ENCODE measurements at regions not wholly inside any gene's neighbourhood (a gene's known extent, or its start where the extent isn't known, plus 50 kb on each side); places are given as distances from the start of the nearest gene placed in this dataset.

DNA sequence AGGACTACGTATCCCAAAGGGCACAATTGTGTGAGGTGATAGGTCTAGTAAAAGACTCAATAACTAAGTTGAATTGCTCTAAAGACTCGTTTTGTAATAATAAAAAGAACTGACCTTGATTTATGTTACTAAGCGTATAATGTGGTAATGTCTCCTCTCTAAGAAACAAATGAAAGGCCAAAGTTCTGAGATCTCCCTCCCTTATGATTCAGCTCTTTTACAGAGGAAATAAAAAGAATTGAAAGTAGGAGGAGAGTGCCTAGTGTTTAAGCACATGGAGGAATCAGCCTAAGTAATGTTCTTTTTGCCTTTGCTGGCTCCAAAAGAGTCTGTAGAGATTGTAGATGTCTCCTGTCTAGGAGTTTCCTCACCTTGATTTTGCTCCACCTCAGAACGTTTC is 98.0 kb downstream of the ARL4A start:
- DNase-seq: no peak

DNA sequence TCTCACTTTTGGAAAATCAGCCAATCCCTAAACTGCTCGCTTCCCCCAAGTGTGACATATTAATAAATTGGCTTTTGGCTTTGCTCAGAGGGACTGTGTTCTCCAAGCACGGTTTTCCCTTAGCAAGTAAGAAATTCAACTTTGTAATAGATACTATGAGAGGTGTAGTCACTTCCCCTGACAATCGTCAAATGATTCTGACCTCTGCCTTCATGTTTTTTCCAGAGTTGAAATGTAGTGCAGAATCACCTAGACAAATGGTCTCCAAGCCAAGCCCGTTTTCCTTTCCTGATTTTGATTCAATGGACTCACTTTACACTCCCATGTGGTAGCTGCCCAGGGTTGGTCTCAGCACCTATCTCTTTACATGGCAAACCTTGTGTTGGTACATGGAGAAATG is 99.1 kb downstream of the ARL4A start:
- DNase-seq: no peak

DNA sequence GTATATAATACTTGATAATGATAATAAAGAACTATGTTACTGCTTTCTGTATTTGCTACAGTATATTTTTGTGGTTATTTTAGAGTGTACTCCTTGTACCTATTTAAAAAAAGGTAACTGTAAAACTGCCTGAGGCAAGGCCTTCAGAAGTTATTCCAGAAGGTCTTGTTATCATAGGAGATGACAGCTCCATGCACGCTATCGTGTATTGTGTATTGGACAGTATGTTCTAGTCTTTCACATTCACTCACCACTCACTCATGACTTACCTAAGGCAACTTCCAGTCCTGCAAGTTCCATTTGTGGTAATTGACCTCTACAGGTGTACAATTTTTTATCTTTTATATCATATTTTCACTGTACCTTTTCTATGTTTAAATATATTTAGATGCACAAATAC is 100.7 kb downstream of the ARL4A start:
- no peak for DNase-seq

DNA sequence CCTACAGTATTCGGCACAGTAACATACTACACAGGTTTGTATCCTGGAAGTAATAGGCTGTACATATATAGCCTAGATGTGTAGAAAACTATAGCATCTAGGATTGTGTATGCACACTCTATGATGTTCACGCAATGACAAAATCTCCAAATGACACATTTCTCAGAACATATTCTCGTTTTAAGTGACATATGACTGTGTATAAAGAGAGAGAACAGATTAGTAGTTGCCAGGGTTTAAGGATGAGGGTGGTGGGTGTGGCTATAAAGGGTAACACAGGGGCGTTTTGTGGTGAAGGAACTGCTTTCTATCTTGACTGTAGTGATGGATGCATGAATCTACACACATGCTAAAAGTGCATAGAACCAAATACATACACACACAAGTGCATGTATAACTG is 101.2 kb downstream of the ARL4A start:
- DNase-seq: no peak

DNA sequence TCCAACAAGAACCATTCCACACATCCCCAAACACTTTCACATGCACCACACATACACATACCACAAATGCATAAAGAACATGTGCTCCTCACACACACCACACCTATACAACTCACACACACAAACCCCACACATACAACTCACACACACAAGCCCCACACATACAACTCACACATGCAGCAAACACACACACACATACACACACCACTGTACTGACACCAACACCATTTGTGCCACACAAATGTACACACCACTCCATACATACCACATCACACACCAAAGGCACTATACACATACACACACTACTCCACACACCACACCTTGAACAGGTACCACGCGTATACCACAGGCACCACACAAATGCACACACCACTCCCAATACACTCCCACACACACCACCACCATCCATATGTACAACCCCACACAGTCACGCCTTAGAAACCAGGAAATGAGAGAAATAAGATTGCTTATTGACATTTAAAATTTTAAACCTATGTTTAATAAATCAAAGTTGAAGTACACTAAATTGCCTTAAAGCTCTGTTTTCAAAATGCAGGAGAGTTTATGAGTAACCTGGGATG is 107.4 kb downstream of the ARL4A start:
- DNase-seq: no peak

DNA sequence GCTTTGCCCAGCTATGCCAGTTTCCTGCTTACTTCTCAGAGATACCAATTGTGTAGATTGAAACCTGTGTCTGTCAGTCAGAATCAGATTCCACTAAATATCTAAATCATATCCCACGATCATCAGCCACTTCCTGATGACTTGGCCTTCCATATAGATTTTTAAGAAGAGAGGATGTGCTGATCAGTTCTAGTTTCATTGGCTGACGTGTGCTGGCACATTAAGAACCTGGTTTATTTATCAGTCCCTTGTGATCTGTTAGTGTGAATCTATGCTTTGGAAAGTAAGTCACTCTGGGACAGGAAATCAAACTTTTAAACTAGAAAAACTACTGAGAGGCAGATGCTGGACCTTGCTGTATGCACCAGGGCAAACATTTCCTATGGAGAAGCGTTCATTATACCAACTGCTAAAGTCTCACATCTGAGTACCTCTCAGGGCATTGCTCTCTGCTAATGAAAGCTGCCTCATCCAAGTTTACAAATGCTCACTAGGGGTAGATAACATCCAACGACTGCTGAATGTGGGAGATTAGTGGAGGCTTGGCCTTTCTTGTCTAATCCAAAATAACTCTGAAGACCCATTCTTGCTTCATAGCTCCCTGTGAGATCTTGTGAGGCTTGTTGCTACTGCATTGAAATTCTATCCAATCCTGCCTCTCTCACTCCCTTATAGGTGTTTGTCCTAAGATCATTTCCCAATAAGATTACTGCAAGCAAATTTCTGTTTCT is 109.1 kb downstream of the ARL4A start:
- DNase-seq: no peak

DNA sequence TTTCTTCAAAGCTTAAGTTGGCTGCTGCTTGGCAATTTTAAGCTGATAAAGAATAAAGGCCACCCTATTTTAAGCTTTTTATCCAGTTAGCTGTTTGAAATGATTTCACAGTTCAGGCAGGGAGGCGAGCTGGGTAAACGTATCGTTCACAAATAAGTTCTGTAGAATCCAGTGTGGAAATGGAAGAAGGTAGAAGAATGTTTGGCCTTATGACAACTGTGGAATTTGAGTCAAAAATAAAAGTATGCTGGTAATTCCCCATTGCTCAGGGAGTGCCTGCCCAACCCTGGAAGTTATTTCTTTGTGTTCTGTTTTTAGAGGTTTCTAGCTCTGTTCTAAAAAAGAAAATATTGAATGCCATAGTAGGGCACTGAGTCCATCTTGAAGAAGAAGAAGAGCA is 113.1 kb downstream of the ARL4A start:
- no peak for DNase-seq

DNA sequence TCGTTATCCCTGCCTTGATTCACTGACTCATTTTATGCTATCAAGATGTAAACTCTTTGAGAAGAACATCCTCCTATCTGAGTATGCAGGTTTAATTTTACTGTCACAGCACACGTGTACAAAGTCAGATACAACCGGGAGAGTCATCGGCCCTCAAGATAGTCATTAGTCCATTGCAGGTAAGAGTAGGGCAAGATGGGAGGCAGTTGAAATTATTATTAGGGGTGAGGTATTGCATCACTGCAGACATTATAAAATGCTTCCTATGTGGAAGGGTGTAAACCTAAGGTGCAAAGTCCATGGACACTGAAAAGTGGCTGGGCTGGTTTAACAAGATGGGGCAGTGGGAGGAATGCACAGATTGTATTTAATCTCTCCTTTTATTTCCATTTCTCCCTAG is 113.7 kb downstream of the ARL4A start:
- no peak for DNase-seq

DNA sequence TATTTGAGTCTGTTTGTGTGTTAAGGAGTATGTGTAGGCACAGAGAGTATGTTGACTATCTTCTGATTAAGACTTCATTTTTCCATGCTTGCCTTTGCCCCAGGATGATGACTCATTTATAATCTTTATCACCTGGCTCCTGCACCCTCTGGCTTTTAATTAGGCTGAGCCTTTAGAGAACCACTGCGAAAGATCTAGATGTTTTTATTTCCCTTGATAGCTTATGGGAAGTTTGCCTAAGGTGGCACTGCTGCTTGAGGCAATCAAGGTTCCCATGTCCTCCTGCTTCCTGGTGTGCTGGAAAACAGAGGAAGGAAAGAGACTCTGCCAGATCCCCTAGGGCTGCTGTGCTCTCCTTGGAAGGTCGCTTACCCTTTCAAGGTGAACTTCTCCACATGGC is 114.6 kb downstream of the ARL4A start:
- DNase-seq: no peak

DNA sequence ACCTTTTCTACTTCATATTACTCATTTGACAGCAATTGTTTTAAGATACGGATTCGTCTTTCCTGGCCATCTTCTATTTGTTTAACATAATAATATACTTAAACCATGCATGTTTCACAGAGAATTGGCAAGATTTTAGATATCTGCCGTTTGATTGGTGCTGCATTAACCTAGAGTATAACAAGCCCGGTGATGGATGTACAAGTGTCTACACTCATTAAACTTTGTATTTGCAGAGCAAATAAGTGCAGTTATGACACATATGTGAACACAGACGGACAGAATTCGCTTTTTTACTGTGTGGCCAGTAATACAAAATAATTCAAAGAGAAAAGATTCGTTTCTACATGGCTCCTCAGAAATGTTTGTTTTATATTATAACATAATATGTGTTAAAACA is 116.1 kb downstream of the ARL4A start:
- no peak for DNase-seq

DNA sequence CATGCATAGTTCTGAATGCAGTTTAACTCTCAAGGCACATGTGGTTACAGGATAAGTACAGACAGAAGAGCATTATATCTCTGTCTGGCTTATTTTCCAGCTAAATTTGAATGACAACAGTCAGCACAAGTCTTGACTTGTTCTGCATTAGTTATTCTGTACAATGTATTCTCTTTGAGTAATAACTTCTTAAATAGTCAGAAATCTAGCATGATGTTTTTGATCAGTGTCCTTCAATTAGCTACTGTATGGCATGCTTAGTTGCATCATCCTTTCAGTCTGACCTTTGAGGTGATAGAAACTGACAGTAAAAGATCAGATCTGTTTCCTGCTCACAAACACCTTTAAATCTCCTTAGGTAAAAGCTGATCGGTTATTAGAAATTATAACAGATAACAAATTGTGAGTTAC is 118.1 kb downstream of the ARL4A start:
- no peak for DNase-seq

DNA sequence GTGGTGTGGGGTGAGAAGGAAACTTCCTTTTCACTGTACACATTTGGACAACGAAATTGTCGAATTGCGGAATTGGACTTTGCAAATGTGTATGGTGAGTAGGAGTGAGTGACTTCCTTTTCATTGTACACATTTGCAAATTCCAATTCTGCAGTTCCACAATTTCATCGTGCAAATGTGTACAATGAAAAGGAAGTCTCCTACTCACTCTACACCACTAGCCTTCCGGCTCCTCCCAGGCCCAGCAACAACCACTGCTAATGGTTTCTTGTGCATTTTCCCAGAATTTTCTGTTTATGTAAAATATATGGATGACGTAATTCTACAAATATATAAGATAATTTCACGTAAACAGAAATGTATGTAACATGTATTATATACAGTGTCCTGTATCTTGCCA is 118.5 kb downstream of the ARL4A start:
- no peak for DNase-seq

DNA sequence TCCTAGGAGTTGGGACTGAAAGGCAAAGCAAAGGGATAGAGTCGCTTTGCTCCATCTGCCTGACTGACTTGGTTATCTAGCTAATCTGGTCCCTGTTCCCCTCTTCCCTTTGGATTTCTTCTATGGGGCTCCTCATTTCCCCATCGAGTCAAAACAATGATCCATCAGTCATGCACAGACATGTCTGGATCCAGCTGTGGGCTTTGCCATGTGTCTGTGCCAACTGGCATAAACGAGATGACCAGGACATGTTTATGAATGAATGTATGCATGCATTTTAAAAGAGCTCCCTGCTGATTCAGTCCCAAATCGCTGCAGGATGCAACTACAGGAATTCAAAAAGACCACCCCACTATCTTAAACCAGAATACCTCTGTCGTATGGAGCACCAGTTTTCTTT is 122.0 kb downstream of the ARL4A start:
- no peak for DNase-seq

DNA sequence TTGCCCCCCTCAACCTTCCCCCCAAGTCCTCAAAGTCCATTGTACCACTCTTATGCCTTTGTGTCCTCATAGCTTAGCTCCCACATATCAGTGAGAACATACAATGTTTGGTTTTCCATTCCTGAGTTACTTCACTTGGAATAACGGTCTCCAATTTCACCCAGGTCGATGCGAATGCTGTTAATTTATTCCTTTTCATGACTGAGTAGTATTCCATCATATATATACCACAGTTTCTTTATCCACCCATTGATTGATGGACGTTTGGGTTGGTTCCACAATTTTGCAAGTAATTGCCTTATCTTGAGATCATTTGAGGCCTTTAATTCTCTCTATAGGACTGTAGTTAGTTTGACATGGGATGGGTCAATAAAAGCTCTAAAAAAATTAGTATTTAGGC is 124.7 kb downstream of the ARL4A start:
- no peak for DNase-seq

DNA sequence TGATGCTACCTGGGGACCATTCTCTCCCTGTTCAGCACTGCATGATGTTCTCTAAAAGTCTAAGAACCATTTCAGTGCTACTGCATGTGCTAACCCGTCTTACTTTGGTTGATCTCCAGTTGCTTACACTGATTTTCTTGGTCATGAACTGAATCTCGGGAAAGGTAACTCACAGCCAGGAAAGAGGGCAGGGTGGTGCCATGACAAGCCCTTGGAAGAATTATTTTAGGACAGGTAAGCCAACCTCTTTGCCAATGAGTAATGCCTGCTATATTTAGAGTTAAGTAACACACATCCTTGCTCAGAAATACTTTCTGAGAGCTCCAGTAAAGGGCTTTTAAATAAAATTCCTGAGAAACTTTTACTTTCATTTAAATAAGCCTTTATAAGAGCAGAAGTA is 126.7 kb downstream of the ARL4A start:
- DNase-seq: no peak

DNA sequence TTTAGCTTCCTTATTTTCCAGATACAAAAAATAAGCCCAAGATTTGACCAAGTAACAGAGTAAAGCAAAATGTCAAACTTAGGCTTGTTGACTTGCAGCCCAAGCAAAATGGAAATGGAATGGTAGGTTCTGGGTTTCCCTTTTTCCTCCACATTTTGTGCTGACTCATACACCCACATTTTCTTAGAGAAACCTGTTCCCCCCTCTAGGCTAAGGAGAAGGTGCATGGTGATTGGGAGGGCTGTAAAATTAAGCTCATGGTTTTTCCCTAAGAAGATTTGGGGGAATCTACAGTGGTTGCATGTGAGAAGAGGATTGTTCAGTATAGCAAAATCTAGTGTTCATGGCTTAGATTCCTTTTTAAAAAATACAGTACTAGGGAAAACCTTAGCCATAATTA is 127.4 kb downstream of the ARL4A start:
- no peak for DNase-seq

DNA sequence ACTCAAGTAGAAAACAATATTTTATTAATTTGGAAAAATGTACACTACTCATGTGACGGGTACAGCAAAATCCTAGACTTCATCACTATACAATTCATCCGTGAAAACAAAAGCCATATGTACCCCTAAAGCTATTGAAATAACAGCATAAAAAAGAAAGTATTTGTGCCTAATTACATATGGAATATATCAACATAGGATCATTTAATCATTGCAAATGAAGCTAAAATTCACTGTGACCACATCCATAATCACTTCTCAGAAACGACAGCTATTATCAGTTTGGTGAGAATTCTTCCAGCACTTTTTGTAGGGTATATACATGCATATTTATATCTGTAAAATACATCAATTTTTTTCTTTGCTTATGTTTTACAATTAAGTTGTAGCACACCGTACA is 128.0 kb downstream of the ARL4A start:
- DNase-seq: no peak

DNA sequence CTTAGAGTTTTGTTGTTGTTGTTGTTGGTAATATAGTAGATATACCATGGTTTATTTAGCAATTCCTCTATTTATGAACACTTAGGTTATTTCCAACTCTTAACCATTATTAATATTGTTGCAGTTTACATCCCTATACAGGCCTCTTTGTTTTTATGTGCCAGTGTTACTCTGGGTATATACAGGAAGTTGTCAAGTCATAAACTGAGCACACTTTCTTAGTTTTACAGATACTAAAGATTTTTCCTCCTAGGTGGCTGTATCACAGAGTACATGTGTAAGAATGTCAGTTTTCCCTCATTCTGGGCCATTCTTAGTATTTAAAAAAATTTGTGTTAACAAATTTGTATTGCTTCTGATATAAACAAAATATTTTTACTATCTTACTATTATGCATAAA is 128.4 kb downstream of the ARL4A start:
- no peak for DNase-seq

DNA sequence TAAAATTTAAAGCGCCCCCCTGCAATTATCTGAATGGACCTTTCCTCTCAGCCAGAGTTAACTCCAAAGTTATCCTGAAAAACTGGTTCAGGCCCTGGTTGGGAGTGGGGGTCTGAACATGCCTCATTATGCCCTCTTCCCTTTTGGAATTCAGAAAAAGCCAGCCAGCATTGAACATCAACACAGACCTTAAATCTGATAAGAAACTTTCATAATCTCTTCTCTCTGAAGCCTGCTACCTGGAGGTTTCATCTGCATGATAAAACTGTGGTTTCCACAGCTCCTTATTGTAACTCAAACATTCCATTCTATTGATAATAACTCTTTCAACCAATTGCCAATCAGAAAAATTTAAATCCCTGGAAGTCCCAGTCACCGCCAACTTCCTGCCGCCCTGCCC is 133.3 kb downstream of the ARL4A start:
- DNase-seq: no peak

DNA sequence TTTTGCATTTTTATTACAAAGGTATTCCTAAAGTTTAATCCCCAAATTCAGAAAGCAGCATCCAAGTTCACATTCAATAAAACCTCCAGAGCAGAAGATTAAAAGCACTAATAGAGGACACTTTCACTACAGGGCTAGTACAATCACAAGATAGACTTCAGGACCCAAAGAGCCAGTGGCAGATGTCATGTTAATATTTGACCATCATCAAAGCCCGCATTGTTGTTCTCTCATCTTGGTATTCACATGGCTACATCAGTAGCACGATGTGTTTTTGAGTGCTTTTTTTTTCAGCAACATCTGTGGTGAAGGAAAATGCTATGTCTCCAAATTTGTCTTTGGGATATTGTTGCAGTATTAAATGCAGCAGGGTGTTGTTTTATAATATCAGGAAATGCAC is 134.3 kb downstream of the ARL4A start:
- DNase-seq: no peak

DNA sequence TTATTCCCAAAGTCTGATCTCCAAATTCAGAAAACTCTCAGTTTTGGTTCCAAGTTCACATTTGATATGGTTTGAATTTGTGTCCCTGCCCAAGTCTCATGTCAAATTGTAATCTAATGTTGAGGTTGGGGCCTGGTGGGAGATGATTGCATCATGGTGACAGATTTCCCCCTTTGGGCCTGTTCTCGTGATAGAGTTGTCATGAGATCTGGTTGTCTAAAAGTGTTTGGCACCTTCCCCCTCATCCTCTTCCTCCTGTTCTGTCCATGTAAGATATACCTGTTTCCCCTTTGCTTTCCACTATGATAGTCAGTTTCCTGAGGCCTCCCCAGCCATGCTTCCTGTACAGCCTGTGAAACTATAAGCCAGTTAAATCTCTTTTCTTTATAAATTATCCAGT is 138.6 kb downstream of the ARL4A start:
- DNase-seq: no peak

DNA sequence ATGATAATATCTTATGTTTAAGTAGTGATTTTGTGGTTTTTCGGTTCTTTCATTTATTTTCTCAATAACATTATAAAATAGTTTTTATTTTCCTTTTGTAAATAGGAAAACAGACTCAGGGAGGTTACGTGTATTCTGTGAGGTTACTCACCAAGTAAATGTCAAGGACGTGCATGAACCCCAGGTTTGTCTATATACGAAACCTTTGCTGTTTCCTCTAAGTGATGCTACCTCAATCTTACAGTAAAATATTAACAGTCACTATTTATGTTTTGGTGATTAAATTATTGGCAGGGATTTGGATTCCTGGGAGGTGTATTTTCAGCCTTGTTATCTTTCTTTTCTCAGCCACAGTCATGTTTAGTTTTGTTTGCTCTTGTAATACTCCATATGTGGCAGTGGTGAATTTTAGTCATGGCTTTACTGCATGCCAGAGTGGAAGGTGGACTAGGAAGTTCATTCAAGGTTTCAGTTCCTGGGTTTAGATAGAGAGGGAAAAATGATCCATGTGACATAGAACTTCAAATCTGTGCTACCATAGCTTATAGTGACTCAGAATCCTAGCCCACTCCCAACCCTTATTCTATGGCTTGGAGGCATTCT is 139.9 kb downstream of the ARL4A start:
- no peak for DNase-seq

DNA sequence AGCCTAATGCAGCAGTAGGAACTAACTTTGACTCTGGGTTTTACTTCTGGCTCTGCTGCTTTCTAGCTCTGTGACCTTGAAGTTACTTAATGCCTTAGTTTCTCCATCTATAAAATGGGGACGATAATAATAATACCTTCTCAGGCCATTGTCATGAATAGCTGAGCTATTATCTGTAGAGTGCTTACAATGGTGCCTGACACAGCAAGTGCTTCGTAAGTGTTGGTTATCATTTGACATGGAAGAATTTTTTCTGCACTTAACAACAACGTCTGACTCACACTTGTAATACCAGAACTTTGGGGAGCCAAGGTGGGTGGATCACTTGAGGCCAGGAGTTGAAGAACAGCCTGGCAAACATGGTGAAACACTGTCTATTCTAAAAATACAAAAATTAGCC is 140.5 kb downstream of the ARL4A start:
- no peak for DNase-seq

DNA sequence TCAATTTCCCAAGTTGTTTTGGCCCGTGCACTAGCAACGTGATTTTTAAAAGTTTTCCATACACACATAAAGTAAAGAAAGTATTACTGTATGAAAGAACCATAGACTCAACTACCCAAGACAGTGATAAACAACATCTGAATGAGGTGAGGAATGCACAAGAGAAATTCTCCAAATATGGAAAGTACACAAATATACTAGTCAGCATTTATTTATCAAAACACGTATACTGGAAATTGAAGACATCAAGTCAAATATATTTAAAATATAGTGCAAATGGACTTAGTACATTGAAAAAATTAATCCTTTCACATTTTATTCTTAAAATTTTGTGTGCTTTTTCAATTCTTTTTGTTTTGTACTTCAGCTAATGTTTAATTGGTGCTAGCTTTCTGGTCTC is 143.6 kb downstream of the ARL4A start:
- DNase-seq: no peak

DNA sequence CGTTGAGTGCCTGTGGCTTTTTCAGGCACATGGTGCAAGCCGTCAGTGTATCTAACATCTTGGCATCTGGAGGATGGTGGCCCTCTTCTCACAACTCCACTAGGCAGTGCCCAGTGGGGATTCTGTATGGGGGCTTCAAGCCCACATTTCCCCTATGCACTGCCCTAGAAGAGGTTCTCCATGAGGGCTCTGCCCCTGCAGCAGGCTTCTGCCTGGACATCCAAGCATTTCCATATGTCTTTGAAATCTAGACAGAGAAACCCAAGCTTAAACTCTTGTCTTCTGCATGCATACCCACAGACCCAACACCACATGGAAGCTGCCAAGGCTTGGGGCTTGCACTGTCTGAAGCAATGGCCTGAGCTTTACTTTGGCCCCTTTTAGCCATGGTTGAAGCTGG is 146.4 kb downstream of the ARL4A start:
- no peak for DNase-seq
